Fibroblast of lung (primary cell): ENCODE measurements at regions not wholly inside any gene's neighbourhood (a gene's known extent, or its start where the extent isn't known, plus 50 kb on each side); places are given as distances from the start of the nearest gene placed in this dataset.

Source experiments
- EZH2 ChIP-seq: IDR thresholded peaks from 2 replicates; pipeline ENCODE4 v1.5.1; 2012; ENCODE audit warnings: low read length, control low read depth, mild to moderate bottlenecking; ENCODE audit errors: missing control alignments
- TF ChIP-seq, protein P1 (sequence below), 2 donors: IDR thresholded peaks in 1 of 2; conservative IDR thresholded peaks in 1 of 2; 1 replicate in 1 of 2; 2 replicates in 1 of 2; pipeline ENCODE4 v1.5.1; 2011 to 2012; ENCODE audit warnings: low read length in 2 of 2, control low read depth in 1 of 2, inconsistent platforms in 1 of 2, low read depth in 1 of 2, mild to moderate bottlenecking in 1 of 2

DNA sequence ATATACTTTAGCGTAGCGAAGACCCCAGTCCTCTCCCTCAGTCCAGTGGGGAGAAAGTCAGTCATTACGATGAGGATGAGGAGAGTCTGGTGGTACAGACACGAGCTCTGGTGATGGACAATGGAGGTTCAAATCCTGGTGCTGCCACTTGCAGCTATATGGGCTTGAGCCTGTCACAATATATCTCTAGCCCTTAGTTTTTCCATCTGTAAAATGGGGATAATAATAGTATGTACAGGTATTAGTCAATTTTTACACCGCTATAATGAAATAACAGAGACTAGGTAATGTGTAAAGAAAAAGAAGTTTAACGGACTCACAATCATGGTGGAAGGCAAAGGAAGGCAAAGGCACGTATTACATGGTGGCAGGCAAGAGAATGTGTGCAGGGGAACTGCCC lies 237.9 kb downstream of the BCAS1 start:
- TF ChIP-seq, protein P1, sequence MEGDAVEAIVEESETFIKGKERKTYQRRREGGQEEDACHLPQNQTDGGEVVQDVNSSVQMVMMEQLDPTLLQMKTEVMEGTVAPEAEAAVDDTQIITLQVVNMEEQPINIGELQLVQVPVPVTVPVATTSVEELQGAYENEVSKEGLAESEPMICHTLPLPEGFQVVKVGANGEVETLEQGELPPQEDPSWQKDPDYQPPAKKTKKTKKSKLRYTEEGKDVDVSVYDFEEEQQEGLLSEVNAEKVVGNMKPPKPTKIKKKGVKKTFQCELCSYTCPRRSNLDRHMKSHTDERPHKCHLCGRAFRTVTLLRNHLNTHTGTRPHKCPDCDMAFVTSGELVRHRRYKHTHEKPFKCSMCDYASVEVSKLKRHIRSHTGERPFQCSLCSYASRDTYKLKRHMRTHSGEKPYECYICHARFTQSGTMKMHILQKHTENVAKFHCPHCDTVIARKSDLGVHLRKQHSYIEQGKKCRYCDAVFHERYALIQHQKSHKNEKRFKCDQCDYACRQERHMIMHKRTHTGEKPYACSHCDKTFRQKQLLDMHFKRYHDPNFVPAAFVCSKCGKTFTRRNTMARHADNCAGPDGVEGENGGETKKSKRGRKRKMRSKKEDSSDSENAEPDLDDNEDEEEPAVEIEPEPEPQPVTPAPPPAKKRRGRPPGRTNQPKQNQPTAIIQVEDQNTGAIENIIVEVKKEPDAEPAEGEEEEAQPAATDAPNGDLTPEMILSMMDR (conservative IDR thresholded peaks at IDR 0.05 in 1 of 2, IDR thresholded peaks at IDR 0.05 in 1 of 2; ENCODE audit: low read depth in 1 of 2, low read length in 2 of 2), result no peak
- TF ChIP-seq EZH2, result no peak
